Neural progenitor cell (in vitro differentiated cells): ENCODE measurements at regions not wholly inside any gene's neighbourhood (a gene's known extent, or its start where the extent isn't known, plus 50 kb on each side); places are given as distances from the start of the nearest gene placed in this dataset.

ENCODE experiments used
- EZH2 ChIP-seq: fragments of 200-600 bp; sonication (generic); IDR thresholded peaks from 2 replicates; pipeline ENCODE4 v1.6.1; 2017; ENCODE audit warnings: antibody characterized with exemption, mild to moderate bottlenecking, moderate library complexity
- TF ChIP-seq, protein P1 (sequence below): fragments of 200-600 bp; sonication (generic); IDR thresholded peaks from 2 replicates; pipeline ENCODE4 v1.5.1; 2017; ENCODE audit warnings: antibody characterized with exemption, mild to moderate bottlenecking

DNA sequence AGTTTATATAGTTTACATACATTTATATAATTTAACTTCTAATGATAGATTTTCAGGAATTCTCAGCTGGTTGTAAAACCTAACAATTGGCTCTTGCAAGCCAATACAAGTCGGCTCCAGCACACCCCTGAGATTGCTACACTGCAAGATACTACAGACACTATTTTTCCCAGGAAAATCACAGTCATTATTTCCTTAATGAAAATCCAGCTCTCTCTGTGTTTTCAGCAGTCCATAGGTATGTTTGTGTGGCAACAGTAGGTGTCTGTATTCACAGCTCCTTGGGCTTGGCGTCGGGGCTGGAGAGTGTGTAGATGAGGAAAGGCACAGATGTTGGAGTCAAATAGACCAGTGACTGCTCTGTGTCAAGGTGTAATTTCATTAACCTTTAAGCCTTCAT is 78.7 kb upstream of the SPTBN1 start:
- TF ChIP-seq, protein P1, sequence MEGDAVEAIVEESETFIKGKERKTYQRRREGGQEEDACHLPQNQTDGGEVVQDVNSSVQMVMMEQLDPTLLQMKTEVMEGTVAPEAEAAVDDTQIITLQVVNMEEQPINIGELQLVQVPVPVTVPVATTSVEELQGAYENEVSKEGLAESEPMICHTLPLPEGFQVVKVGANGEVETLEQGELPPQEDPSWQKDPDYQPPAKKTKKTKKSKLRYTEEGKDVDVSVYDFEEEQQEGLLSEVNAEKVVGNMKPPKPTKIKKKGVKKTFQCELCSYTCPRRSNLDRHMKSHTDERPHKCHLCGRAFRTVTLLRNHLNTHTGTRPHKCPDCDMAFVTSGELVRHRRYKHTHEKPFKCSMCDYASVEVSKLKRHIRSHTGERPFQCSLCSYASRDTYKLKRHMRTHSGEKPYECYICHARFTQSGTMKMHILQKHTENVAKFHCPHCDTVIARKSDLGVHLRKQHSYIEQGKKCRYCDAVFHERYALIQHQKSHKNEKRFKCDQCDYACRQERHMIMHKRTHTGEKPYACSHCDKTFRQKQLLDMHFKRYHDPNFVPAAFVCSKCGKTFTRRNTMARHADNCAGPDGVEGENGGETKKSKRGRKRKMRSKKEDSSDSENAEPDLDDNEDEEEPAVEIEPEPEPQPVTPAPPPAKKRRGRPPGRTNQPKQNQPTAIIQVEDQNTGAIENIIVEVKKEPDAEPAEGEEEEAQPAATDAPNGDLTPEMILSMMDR: no peak
- no peak for TF ChIP-seq EZH2
